ENCODE measurements at regions not wholly inside any gene's neighbourhood (a gene's known extent, or its start where the extent isn't known, plus 50 kb on each side); places are given as distances from the start of the nearest gene placed in this dataset.

DNA sequence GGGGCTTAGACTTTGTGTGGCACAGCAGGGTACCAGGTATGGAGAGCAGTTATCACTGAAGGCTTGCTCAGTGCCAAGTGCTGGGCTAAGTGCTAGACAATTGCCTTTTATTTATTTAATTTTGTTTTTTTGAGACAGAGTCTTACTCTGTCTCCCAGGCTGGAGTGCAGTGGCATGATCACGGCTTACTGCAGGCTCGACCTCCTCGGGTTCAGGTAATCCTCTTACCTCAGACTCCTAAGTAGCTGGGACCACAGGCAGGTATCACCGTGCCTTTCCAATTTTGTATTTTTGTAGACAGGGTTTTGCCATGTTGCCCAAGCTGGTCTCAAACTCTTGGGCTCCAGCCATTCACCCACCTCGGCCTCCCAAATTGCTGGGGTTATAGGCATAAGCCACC lies 256.9 kb downstream of the ZNF536 start:
- H3K9ac ChIP-seq (ENCODE audit: low read length) = no peak overlapping the region
- no peak for TF ChIP-seq EZH2 (optimal IDR thresholded peaks at IDR 0.05; ENCODE audit: low read depth, low read length)
- TF ChIP-seq, protein P1, sequence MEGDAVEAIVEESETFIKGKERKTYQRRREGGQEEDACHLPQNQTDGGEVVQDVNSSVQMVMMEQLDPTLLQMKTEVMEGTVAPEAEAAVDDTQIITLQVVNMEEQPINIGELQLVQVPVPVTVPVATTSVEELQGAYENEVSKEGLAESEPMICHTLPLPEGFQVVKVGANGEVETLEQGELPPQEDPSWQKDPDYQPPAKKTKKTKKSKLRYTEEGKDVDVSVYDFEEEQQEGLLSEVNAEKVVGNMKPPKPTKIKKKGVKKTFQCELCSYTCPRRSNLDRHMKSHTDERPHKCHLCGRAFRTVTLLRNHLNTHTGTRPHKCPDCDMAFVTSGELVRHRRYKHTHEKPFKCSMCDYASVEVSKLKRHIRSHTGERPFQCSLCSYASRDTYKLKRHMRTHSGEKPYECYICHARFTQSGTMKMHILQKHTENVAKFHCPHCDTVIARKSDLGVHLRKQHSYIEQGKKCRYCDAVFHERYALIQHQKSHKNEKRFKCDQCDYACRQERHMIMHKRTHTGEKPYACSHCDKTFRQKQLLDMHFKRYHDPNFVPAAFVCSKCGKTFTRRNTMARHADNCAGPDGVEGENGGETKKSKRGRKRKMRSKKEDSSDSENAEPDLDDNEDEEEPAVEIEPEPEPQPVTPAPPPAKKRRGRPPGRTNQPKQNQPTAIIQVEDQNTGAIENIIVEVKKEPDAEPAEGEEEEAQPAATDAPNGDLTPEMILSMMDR (IDR thresholded peaks at IDR 0.05; ENCODE audit: low read length) = no peak
- no peak overlapping the region for H3K4me3 ChIP-seq (ENCODE audit: low read length)
- H3F3A ChIP-seq (ENCODE audit: insufficient read depth, low read length) = no peaks in the 10 kb centered on the region
- no peak overlapping the region for H2AFZ ChIP-seq (ENCODE audit: low read length)
- H3K9me2 ChIP-seq (replicated peaks; ENCODE audit: insufficient read depth, low read length) = no peaks in the 10 kb centered on the region
- no peaks in the 10 kb centered on the region for H3K4me1 ChIP-seq (ENCODE audit: low read length)
- H3K27ac ChIP-seq (ENCODE audit: low read length) = no peak overlapping the region
- no peaks in the 10 kb centered on the region for H3K79me2 ChIP-seq (ENCODE audit: low read length)
- no peak overlapping the region for H3K4me2 ChIP-seq (ENCODE audit: low read depth, low read length)
- H3K9me3 ChIP-seq (replicated peaks; ENCODE audit: insufficient read depth, low read length) = no peaks in the 10 kb centered on the region
- H3K36me3 ChIP-seq (replicated peaks; ENCODE audit: insufficient read depth, low read length) = no peaks in the 10 kb centered on the region
- H3K27me3 ChIP-seq (replicated peaks; ENCODE audit: insufficient read depth, low read length) = peaks cover 51% of the 10 kb centered on the region
- H4K20me1 ChIP-seq (ENCODE audit: insufficient read depth, low read length) = no peaks in the 10 kb centered on the region
- no peak for DNase-seq

DNA sequence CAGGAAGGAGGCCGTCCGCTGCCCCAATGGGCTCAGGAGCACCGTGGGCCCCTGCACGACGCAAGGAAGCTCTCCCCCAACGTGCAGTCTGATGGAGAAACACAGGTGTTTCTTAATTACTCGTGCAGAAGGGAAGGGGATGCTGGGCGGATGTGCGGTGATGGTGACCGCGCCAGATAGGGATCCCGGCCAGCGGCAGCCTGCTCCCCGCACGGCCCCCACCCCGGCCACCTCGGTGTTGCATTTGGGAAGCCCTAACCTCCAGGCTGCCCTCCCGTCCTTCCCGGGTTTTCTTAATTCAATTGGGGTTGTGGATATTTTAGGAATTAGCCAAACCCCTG lies 254.4 kb downstream of the ZNF536 start:
- H3K27ac ChIP-seq (ENCODE audit: low read length) = no peak overlapping the region
- H3K9ac ChIP-seq (ENCODE audit: low read length) = no peak overlapping the region
- H3K79me2 ChIP-seq (ENCODE audit: low read length) = no peaks in the 10 kb centered on the region
- TF ChIP-seq, protein P1 (IDR thresholded peaks at IDR 0.05; ENCODE audit: low read length) = no peak
- TF ChIP-seq EZH2 (optimal IDR thresholded peaks at IDR 0.05; ENCODE audit: low read depth, low read length) (no peak), EZH2phosphoT487 (IDR thresholded peaks at IDR 0.05; ENCODE audit: low read length) (no peak)
- no peaks in the 10 kb centered on the region for H3F3A ChIP-seq (ENCODE audit: insufficient read depth, low read length)
- DNase-seq = no peak
- H3K4me2 ChIP-seq (ENCODE audit: low read depth, low read length) = no peak overlapping the region
- no peaks in the 10 kb centered on the region for H3K4me1 ChIP-seq (ENCODE audit: low read length)
- peaks cover 51% of the 10 kb centered on the region for H3K27me3 ChIP-seq (replicated peaks; ENCODE audit: insufficient read depth, low read length)
- no peak overlapping the region for H3K4me3 ChIP-seq (ENCODE audit: low read length)
- no peaks in the 10 kb centered on the region for H3K9me2 ChIP-seq (replicated peaks; ENCODE audit: insufficient read depth, low read length)
- no peak overlapping the region for H2AFZ ChIP-seq (ENCODE audit: low read length)
- no peaks in the 10 kb centered on the region for H4K20me1 ChIP-seq (ENCODE audit: insufficient read depth, low read length)
- no peaks in the 10 kb centered on the region for H3K36me3 ChIP-seq (replicated peaks; ENCODE audit: insufficient read depth, low read length)
- H3K9me3 ChIP-seq (replicated peaks; ENCODE audit: insufficient read depth, low read length) = no peaks in the 10 kb centered on the region

DNA sequence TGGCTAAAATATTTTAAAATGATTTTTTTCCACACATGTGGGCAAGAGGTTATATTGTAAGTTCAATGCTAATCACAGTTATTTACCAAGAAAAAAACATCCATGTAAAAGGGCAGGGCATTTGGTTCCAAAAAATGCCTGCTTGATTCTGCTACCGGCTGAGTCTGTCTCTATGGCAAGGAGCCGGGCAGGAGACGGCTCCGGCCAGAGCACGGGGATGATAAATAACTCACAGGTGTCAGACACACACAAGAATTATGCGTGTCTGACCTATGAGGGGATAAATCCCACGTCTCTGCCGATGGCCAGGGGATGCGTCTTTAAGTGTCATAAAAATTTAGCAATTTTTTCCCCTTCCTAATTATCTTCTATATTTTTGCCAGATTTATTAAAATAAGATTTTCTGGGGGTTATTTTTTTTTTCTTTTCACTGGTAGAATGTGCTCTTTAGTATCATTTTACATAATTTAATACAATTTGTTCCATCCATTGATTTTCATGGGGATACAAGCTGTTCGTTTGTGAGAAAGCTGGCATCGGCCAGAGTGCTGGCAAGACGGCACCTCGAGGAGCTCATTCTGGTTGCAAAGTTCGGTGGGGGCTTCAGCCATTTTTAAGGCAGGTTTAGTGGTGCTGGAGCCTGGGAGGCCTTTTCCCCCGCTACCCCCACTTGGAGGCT lies 253.9 kb downstream of the ZNF536 start:
- Histone ChIP-seq H3F3A (ENCODE audit: insufficient read depth, low read length) (no peaks in the 10 kb centered on the region), H3K27me3 (replicated peaks; ENCODE audit: insufficient read depth, low read length) (peaks cover 46% of the 10 kb centered on the region), H3K36me3 (replicated peaks; ENCODE audit: insufficient read depth, low read length) (no peaks in the 10 kb centered on the region), H3K4me3 (ENCODE audit: low read length) (no peak overlapping the region), H3K4me2 (ENCODE audit: low read depth, low read length) (no peak overlapping the region), H4K20me1 (ENCODE audit: insufficient read depth, low read length) (no peaks in the 10 kb centered on the region), H3K9ac (ENCODE audit: low read length) (no peak overlapping the region), H3K9me3 (replicated peaks; ENCODE audit: insufficient read depth, low read length) (no peaks in the 10 kb centered on the region), H2AFZ (ENCODE audit: low read length) (no peak overlapping the region), H3K4me1 (ENCODE audit: low read length) (no peaks in the 10 kb centered on the region), H3K79me2 (ENCODE audit: low read length) (no peaks in the 10 kb centered on the region), H3K27ac (ENCODE audit: low read length) (no peak overlapping the region), H3K9me2 (replicated peaks; ENCODE audit: insufficient read depth, low read length) (no peaks in the 10 kb centered on the region)
- DNase-seq = no peak
- TF ChIP-seq, protein P1 (IDR thresholded peaks at IDR 0.05; ENCODE audit: low read length) = no peak
- TF ChIP-seq EZH2phosphoT487 (IDR thresholded peaks at IDR 0.05; ENCODE audit: low read length) (no peak), EZH2 (optimal IDR thresholded peaks at IDR 0.05; ENCODE audit: low read depth, low read length) (no peak)

Data from MM.1S (cell line).